GM19328 (cell line): ENCODE measurements at regions not wholly inside any gene's neighbourhood (a gene's known extent, or its start where the extent isn't known, plus 50 kb on each side); places are given as distances from the start of the nearest gene placed in this dataset.
"Not testable (repeated sequence)": the region's sequence is repeated elsewhere in the genome, so short reads cannot be mapped to it uniquely, and the experiment has no call there.

Experiments
- ATAC-seq: cut with Tn5 transposase; IDR thresholded peaks from one replicate; pipeline ENCODE4 v1.9.1; 2021; ENCODE audit warnings: mild to moderate bottlenecking, moderate library complexity; ENCODE audit not compliant: unreplicated experiment

GRCh38 chr6:62889240-62889639 lies 322.0 kb upstream of the FKBP1C start:
- no peak for ATAC-seq

- ATAC-seq: no peak
Measured at GRCh38 chr6:62891065-62891647, 320.1 kb upstream of the FKBP1C start.

- no peak for ATAC-seq
Measured at GRCh38 chr6:62894114-62894513, 317.2 kb upstream of the FKBP1C start.

GRCh38 chr6:62903266-62903665 lies 308.0 kb upstream of the FKBP1C start:
- ATAC-seq: no peak

GRCh38 chr6:62904687-62905086 lies 306.6 kb upstream of the FKBP1C start:
- no peak for ATAC-seq

- ATAC-seq: no peak
Measured at GRCh38 chr6:62914530-62914929, 296.7 kb upstream of the FKBP1C start.

GRCh38 chr6:62923728-62924127 lies 287.5 kb upstream of the FKBP1C start:
- ATAC-seq: no peak

- no peak for ATAC-seq
Measured at GRCh38 chr6:62940848-62941247, 270.4 kb upstream of the FKBP1C start.

- no peak for ATAC-seq
Measured at GRCh38 chr6:62942000-62942399, 269.3 kb upstream of the FKBP1C start.

- no peak for ATAC-seq
Measured at GRCh38 chr6:62968834-62969233, 242.4 kb upstream of the FKBP1C start.

- ATAC-seq: no peak
Measured at GRCh38 chr6:62971976-62972658, 239.2 kb upstream of the FKBP1C start.

GRCh38 chr6:62974452-62974851 lies 236.8 kb upstream of the FKBP1C start:
- no peak for ATAC-seq

- no peak for ATAC-seq
Measured at GRCh38 chr6:62976566-62976965, 234.7 kb upstream of the FKBP1C start.

- no peak for ATAC-seq
Measured at GRCh38 chr6:62978920-62979319, 232.3 kb upstream of the FKBP1C start.

- no peak for ATAC-seq
Measured at GRCh38 chr6:62980093-62980492, 231.2 kb upstream of the FKBP1C start.

- no peak for ATAC-seq
Measured at GRCh38 chr6:62980724-62981123, 230.5 kb upstream of the FKBP1C start.

GRCh38 chr6:62982951-62983350 lies 228.3 kb upstream of the FKBP1C start:
- no peak for ATAC-seq

- ATAC-seq: not testable (repeated sequence)
Measured at GRCh38 chr6:62991696-62992095, 219.6 kb upstream of the FKBP1C start.

- ATAC-seq: no peak
Measured at GRCh38 chr6:62993951-62994350, 217.3 kb upstream of the FKBP1C start.

- ATAC-seq: no peak
Measured at GRCh38 chr6:62998022-62998421, 213.2 kb upstream of the FKBP1C start.

GRCh38 chr6:62999242-62999641 lies 212.0 kb upstream of the FKBP1C start:
- not testable (repeated sequence) for ATAC-seq

- ATAC-seq: no peak
Measured at GRCh38 chr6:62999796-63000195, 211.5 kb upstream of the FKBP1C start.

GRCh38 chr6:63006018-63006417 lies 205.3 kb upstream of the FKBP1C start:
- not testable (repeated sequence) for ATAC-seq
